HL-60 (cell line): ENCODE measurements at regions not wholly inside any gene's neighbourhood (a gene's known extent, or its start where the extent isn't known, plus 50 kb on each side); places are given as distances from the start of the nearest gene placed in this dataset.

Experiments used
- DNase-seq, 2 experiments: peaks; one replicate each; pipeline ENCODE4 v3.0.0-alpha.2; 2010 to 2020; ENCODE audit warnings: low read depth in 1 of 2, low spot score in 1 of 2
- H3K27ac ChIP-seq: fragments of 250-450 bp; sonication (Bioruptor Pico); replicated peaks from 2 replicates; pipeline ENCODE4 v1.5.1; 2020; ENCODE audit warnings: mild to moderate bottlenecking, moderate library complexity
- H3K27me3 ChIP-seq: fragments of 250-450 bp; sonication (Bioruptor Pico); 2 replicates; pipeline ENCODE4 v1.5.1; 2021; ENCODE audit warnings: mild to moderate bottlenecking, moderate library complexity; ENCODE audit not compliant: insufficient read depth, poor library complexity, severe bottlenecking
- H3K4me3 ChIP-seq: replicated peaks from 2 replicates; pipeline ENCODE4 v1.5.1; 2011; ENCODE audit warnings: mild to moderate bottlenecking, control low read depth, low read length; ENCODE audit not compliant: insufficient read depth
- GABPA ChIP-seq: IDR thresholded peaks from 2 replicates; pipeline ENCODE4 v1.6.1; 2012; ENCODE audit warnings: low read depth
- POLR2AphosphoS5 ChIP-seq: IDR thresholded peaks from 2 replicates; pipeline ENCODE4 v1.6.1; 2012; ENCODE audit warnings: low read depth
- SPI1 ChIP-seq: IDR thresholded peaks from 2 replicates; pipeline ENCODE4 v1.6.1; 2012; ENCODE audit warnings: low read depth, mild to moderate bottlenecking, borderline replicate concordance
- TF ChIP-seq, protein P1 (sequence below): IDR thresholded peaks from 2 replicates; pipeline ENCODE4 v1.6.1; 2012; ENCODE audit warnings: low read depth; ENCODE audit not compliant: insufficient replicate concordance
- TF ChIP-seq, protein P2 (sequence below): IDR thresholded peaks from one replicate; pipeline ENCODE4 v1.5.1; 2011; ENCODE audit warnings: low read length, control low read depth, inconsistent platforms; ENCODE audit not compliant: insufficient read depth

DNA sequence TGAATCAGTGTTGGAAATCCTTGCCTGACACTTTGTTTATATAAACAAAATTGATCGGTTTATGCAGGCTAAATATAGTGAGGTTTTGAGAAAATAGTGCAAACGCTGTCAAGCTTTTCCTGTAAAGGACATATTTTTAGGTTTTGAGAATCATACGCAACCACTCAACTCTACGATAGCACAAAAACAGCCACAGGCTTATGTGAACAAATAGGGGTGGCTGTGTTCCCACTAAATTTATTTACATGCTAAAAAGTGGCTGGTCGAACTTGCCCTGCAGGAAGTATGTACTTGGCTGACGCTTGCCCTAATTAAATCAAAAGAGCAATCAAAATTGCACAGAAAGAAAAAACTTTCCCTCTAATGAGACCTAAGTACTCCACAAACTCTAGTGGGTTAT, 234.7 kb upstream of the CACNA2D1 start:
- H3K4me3 ChIP-seq = no peak overlapping the region
- DNase-seq = no peak
- no peaks in the 10 kb centered on the region for H3K27me3 ChIP-seq
- TF ChIP-seq GABPA (no peak), SPI1 (no peak), POLR2AphosphoS5 (no peak)
- TF ChIP-seq, protein P1, sequence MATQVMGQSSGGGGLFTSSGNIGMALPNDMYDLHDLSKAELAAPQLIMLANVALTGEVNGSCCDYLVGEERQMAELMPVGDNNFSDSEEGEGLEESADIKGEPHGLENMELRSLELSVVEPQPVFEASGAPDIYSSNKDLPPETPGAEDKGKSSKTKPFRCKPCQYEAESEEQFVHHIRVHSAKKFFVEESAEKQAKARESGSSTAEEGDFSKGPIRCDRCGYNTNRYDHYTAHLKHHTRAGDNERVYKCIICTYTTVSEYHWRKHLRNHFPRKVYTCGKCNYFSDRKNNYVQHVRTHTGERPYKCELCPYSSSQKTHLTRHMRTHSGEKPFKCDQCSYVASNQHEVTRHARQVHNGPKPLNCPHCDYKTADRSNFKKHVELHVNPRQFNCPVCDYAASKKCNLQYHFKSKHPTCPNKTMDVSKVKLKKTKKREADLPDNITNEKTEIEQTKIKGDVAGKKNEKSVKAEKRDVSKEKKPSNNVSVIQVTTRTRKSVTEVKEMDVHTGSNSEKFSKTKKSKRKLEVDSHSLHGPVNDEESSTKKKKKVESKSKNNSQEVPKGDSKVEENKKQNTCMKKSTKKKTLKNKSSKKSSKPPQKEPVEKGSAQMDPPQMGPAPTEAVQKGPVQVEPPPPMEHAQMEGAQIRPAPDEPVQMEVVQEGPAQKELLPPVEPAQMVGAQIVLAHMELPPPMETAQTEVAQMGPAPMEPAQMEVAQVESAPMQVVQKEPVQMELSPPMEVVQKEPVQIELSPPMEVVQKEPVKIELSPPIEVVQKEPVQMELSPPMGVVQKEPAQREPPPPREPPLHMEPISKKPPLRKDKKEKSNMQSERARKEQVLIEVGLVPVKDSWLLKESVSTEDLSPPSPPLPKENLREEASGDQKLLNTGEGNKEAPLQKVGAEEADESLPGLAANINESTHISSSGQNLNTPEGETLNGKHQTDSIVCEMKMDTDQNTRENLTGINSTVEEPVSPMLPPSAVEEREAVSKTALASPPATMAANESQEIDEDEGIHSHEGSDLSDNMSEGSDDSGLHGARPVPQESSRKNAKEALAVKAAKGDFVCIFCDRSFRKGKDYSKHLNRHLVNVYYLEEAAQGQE = no peak
- TF ChIP-seq, protein P2, sequence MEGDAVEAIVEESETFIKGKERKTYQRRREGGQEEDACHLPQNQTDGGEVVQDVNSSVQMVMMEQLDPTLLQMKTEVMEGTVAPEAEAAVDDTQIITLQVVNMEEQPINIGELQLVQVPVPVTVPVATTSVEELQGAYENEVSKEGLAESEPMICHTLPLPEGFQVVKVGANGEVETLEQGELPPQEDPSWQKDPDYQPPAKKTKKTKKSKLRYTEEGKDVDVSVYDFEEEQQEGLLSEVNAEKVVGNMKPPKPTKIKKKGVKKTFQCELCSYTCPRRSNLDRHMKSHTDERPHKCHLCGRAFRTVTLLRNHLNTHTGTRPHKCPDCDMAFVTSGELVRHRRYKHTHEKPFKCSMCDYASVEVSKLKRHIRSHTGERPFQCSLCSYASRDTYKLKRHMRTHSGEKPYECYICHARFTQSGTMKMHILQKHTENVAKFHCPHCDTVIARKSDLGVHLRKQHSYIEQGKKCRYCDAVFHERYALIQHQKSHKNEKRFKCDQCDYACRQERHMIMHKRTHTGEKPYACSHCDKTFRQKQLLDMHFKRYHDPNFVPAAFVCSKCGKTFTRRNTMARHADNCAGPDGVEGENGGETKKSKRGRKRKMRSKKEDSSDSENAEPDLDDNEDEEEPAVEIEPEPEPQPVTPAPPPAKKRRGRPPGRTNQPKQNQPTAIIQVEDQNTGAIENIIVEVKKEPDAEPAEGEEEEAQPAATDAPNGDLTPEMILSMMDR = no peak
- no peak overlapping the region for H3K27ac ChIP-seq

DNA sequence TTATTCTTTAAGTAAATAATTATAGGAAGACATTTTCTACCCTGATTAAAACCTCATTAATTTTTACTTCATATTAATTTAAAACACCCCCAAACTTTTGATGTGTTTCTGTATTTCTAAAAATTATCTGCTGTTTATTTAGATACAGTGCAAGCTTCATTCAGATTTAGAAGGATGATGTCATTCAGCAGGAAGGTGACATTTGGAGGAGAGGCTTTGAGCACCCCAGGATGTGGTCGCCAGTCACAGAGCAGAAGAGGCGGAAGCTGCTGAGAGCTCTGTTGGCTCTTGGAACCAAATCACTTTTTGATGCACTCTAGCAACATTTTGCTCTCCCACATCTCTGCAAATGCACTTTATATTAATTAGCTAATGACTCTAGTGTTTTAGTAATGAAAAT, 233.9 kb upstream of the CACNA2D1 start:
- no peak for DNase-seq
- Histone ChIP-seq H3K27me3 (no peaks in the 10 kb centered on the region), H3K27ac (no peak overlapping the region), H3K4me3 (no peak overlapping the region)
- no peak for TF ChIP-seq SPI1
- TF ChIP-seq GABPA = no peak
- no peak for TF ChIP-seq POLR2AphosphoS5
- TF ChIP-seq, protein P1 = no peak
- TF ChIP-seq, protein P2 = no peak

DNA sequence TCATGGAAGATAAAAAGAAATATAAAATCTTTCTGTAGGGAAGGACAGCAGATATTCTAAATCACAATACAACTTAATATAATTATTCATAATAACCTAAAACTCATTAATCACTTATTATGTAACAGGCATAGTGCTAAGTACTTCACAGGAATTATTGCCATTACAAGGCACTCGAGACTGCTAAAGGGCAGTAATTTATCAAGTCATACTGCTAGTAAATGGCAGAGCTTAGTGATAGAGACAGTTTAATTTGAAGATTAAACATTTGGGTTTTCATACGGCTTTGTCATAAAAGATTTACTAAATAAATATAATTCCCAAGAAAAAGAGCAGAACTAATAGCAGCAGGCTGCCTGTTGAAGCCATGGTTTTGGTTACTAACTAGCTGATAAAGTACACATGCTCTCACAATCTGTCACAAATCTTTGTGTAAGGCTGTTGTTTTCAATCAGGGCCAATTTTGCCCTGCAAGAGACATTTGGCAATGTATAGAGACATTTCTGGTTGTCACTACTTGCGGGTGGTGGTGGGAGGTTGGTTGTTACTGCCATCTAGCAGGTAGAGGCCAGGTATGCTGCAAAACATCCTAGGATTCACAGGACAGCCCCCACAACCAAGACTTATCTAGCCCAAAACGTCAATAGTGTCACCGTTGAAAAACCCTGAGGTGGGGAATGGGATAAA, 233.3 kb upstream of the CACNA2D1 start:
- Histone ChIP-seq H3K4me3 (no peak overlapping the region), H3K27ac (no peak overlapping the region), H3K27me3 (no peaks in the 10 kb centered on the region)
- TF ChIP-seq SPI1 = no peak
- TF ChIP-seq, protein P2 = no peak
- TF ChIP-seq, protein P1 = no peak
- no peak for TF ChIP-seq GABPA
- TF ChIP-seq POLR2AphosphoS5 = no peak
- DNase-seq = no peak
